HUES64 (cell line): ENCODE measurements at regions not wholly inside any gene's neighbourhood (a gene's known extent, or its start where the extent isn't known, plus 50 kb on each side); places are given as distances from the start of the nearest gene placed in this dataset.
"Not testable (repeated sequence)": the region's sequence is repeated elsewhere in the genome, so short reads cannot be mapped to it uniquely, and the experiment has no call there.

Experiments
- H3K27ac ChIP-seq: 2 replicates; pipeline ENCODE4 v1.7.0; 2013; ENCODE audit warnings: low read depth, low read length, inconsistent platforms
- H3K27me3 ChIP-seq: 2 replicates; pipeline ENCODE4 v1.6.1; 2013; ENCODE audit warnings: mild to moderate bottlenecking, low read length; ENCODE audit not compliant: insufficient read depth
- H3K36me3 ChIP-seq: 2 replicates; pipeline ENCODE4 v1.6.1; 2013; ENCODE audit warnings: mild to moderate bottlenecking, low read length; ENCODE audit not compliant: insufficient read depth
- H3K4me1 ChIP-seq: 2 replicates; pipeline ENCODE4 v1.6.1; 2013; ENCODE audit warnings: mild to moderate bottlenecking, low read length, moderate library complexity; ENCODE audit not compliant: insufficient read depth
- H3K4me3 ChIP-seq: 2 replicates; pipeline ENCODE4 v1.5.1; 2013; ENCODE audit warnings: mild to moderate bottlenecking, low read length, moderate library complexity
- H3K9ac ChIP-seq: 2 replicates; pipeline ENCODE4 v1.6.1; 2013; ENCODE audit warnings: mild to moderate bottlenecking, low read depth, low read length
- H3K9me3 ChIP-seq: 2 replicates; pipeline ENCODE4 v1.6.1; 2013; ENCODE audit warnings: low read depth, low read length; ENCODE audit not compliant: insufficient read depth
- WGBS: fragments of 150-250, 120-280 bp; methylation state at CpG from one replicate; pipeline ENCODE4 v1.1.7; 2013; ENCODE audit warnings: missing lambda C conversion rate; 5-methylcytosine and 5-hydroxymethylcytosine counted together

GRCh38 chrX:43238461-43238945 is 417.6 kb upstream of the MAOA start:
- no peaks in the 10 kb centered on the region for H3K4me1 ChIP-seq
- no peaks in the 10 kb centered on the region for H3K9me3 ChIP-seq
- H3K4me3 ChIP-seq, result no peak overlapping the region
- no peak overlapping the region for H3K27ac ChIP-seq
- no peaks in the 10 kb centered on the region for H3K36me3 ChIP-seq
- H3K9ac ChIP-seq, result no peak overlapping the region
- 100% methylated on average over 1 of the region's 1 CpG for WGBS
- no peaks in the 10 kb centered on the region for H3K27me3 ChIP-seq

- 87% methylated on average over 4 of the region's 4 CpGs for WGBS
- no peaks in the 10 kb centered on the region for H3K27me3 ChIP-seq
- H3K9ac ChIP-seq, result no peak overlapping the region
- H3K27ac ChIP-seq, result no peak overlapping the region
- no peaks in the 10 kb centered on the region for H3K36me3 ChIP-seq
- no peaks in the 10 kb centered on the region for H3K9me3 ChIP-seq
- no peaks in the 10 kb centered on the region for H3K4me1 ChIP-seq
- H3K4me3 ChIP-seq, result no peak overlapping the region
Observed at GRCh38 chrX:43239356-43239755, 416.7 kb upstream of the MAOA start.

GRCh38 chrX:43255596-43255995 is 400.5 kb upstream of the MAOA start:
- Histone ChIP-seq H3K27me3 (no peaks in the 10 kb centered on the region), H3K36me3 (no peaks in the 10 kb centered on the region), H3K27ac (no peak overlapping the region), H3K4me1 (no peaks in the 10 kb centered on the region), H3K9me3 (no peaks in the 10 kb centered on the region), H3K4me3 (no peak overlapping the region), H3K9ac (no peak overlapping the region)
- 94% methylated on average over 1 of the region's 1 CpG for WGBS

- Histone ChIP-seq H3K9ac (no peak overlapping the region), H3K27me3 (no peaks in the 10 kb centered on the region), H3K36me3 (no peaks in the 10 kb centered on the region), H3K9me3 (no peaks in the 10 kb centered on the region), H3K4me3 (no peak overlapping the region), H3K4me1 (no peaks in the 10 kb centered on the region), H3K27ac (no peak overlapping the region)
Observed at GRCh38 chrX:43266487-43266886, 389.6 kb upstream of the MAOA start.

GRCh38 chrX:43267652-43268051 is 388.4 kb upstream of the MAOA start:
- no peaks in the 10 kb centered on the region for H3K27me3 ChIP-seq
- WGBS, result 95% methylated on average over 5 of the region's 5 CpGs
- no peak overlapping the region for H3K27ac ChIP-seq
- H3K9ac ChIP-seq, result no peak overlapping the region
- no peaks in the 10 kb centered on the region for H3K36me3 ChIP-seq
- no peaks in the 10 kb centered on the region for H3K4me1 ChIP-seq
- H3K4me3 ChIP-seq, result no peak overlapping the region
- H3K9me3 ChIP-seq, result no peaks in the 10 kb centered on the region

GRCh38 chrX:43269201-43269600 is 386.9 kb upstream of the MAOA start:
- H3K9me3 ChIP-seq, result no peaks in the 10 kb centered on the region
- no peak overlapping the region for H3K9ac ChIP-seq
- H3K36me3 ChIP-seq, result no peaks in the 10 kb centered on the region
- no peaks in the 10 kb centered on the region for H3K27me3 ChIP-seq
- no peak overlapping the region for H3K27ac ChIP-seq
- H3K4me1 ChIP-seq, result no peaks in the 10 kb centered on the region
- no peak overlapping the region for H3K4me3 ChIP-seq

- Histone ChIP-seq H3K4me1 (no peaks in the 10 kb centered on the region), H3K27me3 (no peaks in the 10 kb centered on the region), H3K4me3 (no peak overlapping the region), H3K27ac (no peak overlapping the region), H3K9ac (no peak overlapping the region), H3K9me3 (no peaks in the 10 kb centered on the region), H3K36me3 (no peaks in the 10 kb centered on the region)
- WGBS, result 95% methylated on average over 8 of the region's 8 CpGs
Observed at GRCh38 chrX:43277879-43278278, 378.2 kb upstream of the MAOA start.

- H3K4me1 ChIP-seq, result no peaks in the 10 kb centered on the region
- no peak overlapping the region for H3K27ac ChIP-seq
- no peak overlapping the region for H3K4me3 ChIP-seq
- WGBS, result 91% methylated on average over 19 of the region's 19 CpGs
- H3K9me3 ChIP-seq, result no peaks in the 10 kb centered on the region
- H3K27me3 ChIP-seq, result no peaks in the 10 kb centered on the region
- H3K36me3 ChIP-seq, result no peaks in the 10 kb centered on the region
- H3K9ac ChIP-seq, result no peak overlapping the region
Observed at GRCh38 chrX:43278440-43278839, 377.7 kb upstream of the MAOA start.

GRCh38 chrX:43279341-43279808 is 376.7 kb upstream of the MAOA start:
- H3K27me3 ChIP-seq, result no peaks in the 10 kb centered on the region
- 98% methylated on average over 38 of the region's 38 CpGs for WGBS

GRCh38 chrX:43283187-43283586 is 372.9 kb upstream of the MAOA start:
- Histone ChIP-seq H3K27ac (no peak overlapping the region), H3K4me1 (no peaks in the 10 kb centered on the region)
- WGBS, result 88% methylated on average over 1 of the region's 1 CpG

More at GRCh38 chrX:43279341-43279808, 376.7 kb upstream of the MAOA start:
- Histone ChIP-seq H3K27ac (no peak overlapping the region), H3K36me3 (no peaks in the 10 kb centered on the region), H3K9ac (no peak overlapping the region), H3K4me1 (no peaks in the 10 kb centered on the region), H3K9me3 (no peaks in the 10 kb centered on the region), H3K4me3 (no peak overlapping the region)

GRCh38 chrX:43311625-43312024 is 344.5 kb upstream of the MAOA start:
- not testable (repeated sequence) for H3K27ac ChIP-seq, H3K36me3 ChIP-seq, H3K27me3 ChIP-seq, H3K4me1 ChIP-seq, H3K4me3 ChIP-seq, H3K9me3 ChIP-seq, H3K9ac ChIP-seq
- WGBS, result 78% methylated on average over 3 of the region's 4 CpGs

More at GRCh38 chrX:43283187-43283586, 372.9 kb upstream of the MAOA start:
- Histone ChIP-seq H3K9me3 (no peaks in the 10 kb centered on the region), H3K36me3 (no peaks in the 10 kb centered on the region), H3K27me3 (no peaks in the 10 kb centered on the region), H3K9ac (no peak overlapping the region), H3K4me3 (no peak overlapping the region)

GRCh38 chrX:43313035-43313434 is 343.1 kb upstream of the MAOA start:
- Histone ChIP-seq H3K27me3 (no peaks in the 10 kb centered on the region), H3K36me3 (no peaks in the 10 kb centered on the region)

More at GRCh38 chrX:43313035-43313434, 343.1 kb upstream of the MAOA start:
- no peak overlapping the region for H3K9ac ChIP-seq
- WGBS, result 100% methylated on average over 1 of the region's 1 CpG
- H3K4me1 ChIP-seq, result no peaks in the 10 kb centered on the region
- no peaks in the 10 kb centered on the region for H3K9me3 ChIP-seq
- no peak overlapping the region for H3K4me3 ChIP-seq
- no peak overlapping the region for H3K27ac ChIP-seq
